ENCODE measurements at regions not wholly inside any gene's neighbourhood (a gene's known extent, or its start where the extent isn't known, plus 50 kb on each side); places are given as distances from the start of the nearest gene placed in this dataset.
A peak's percentile ranks its signal among the peaks of the same experiment; 100 is the strongest.

- DNase-seq (ENCODE audit: low read depth, low spot score) = no peak
Measured at GRCh38 chr16:86396901-86397311, 113.4 kb upstream of the FOXF1 start.

- no peak for DNase-seq (ENCODE audit: low read depth, low spot score)
Measured at GRCh38 chr16:86398201-86398600, 112.1 kb upstream of the FOXF1 start.

GRCh38 chr16:86398622-86399021, 111.7 kb upstream of the FOXF1 start:
- no peak for DNase-seq (ENCODE audit: low read depth, low spot score)

GRCh38 chr16:86401126-86401525, 109.2 kb upstream of the FOXF1 start:
- DNase-seq (ENCODE audit: low read depth, low spot score) = no peak

GRCh38 chr16:86403085-86403484, 107.2 kb upstream of the FOXF1 start:
- DNase-seq (ENCODE audit: low read depth, low spot score) = no peak

- no peak for DNase-seq (ENCODE audit: low read depth, low spot score)
Measured at GRCh38 chr16:86403541-86404163, 106.7 kb upstream of the FOXF1 start.

- no peak for DNase-seq (ENCODE audit: low read depth, low spot score)
Measured at GRCh38 chr16:86404678-86405077, 105.6 kb upstream of the FOXF1 start.

GRCh38 chr16:86405319-86405718, 105.0 kb upstream of the FOXF1 start:
- no peak for DNase-seq (ENCODE audit: low read depth, low spot score)

- DNase-seq (ENCODE audit: low read depth, low spot score) = no peak
Measured at GRCh38 chr16:86406056-86406455, 104.3 kb upstream of the FOXF1 start.

GRCh38 chr16:86408685-86409084, 101.6 kb upstream of the FOXF1 start:
- DNase-seq (ENCODE audit: low read depth, low spot score) = no peak

- DNase-seq (ENCODE audit: low read depth, low spot score) = no peak
Measured at GRCh38 chr16:86410081-86410480, 100.2 kb upstream of the FOXF1 start.

- no peak for DNase-seq (ENCODE audit: low read depth, low spot score)
Measured at GRCh38 chr16:86410529-86410928, 99.8 kb upstream of the FOXF1 start.

- DNase-seq (ENCODE audit: low read depth, low spot score) = no peak
Measured at GRCh38 chr16:86411897-86412296, 98.4 kb upstream of the FOXF1 start.

- no peak for DNase-seq (ENCODE audit: low read depth, low spot score)
Measured at GRCh38 chr16:86414991-86415740, 95.2 kb upstream of the FOXF1 start.

GRCh38 chr16:86418981-86419380, 91.3 kb upstream of the FOXF1 start:
- no peak for DNase-seq (ENCODE audit: low read depth, low spot score)

- DNase-seq (ENCODE audit: low read depth, low spot score) = no peak
Measured at GRCh38 chr16:86419518-86419917, 90.8 kb upstream of the FOXF1 start.

GRCh38 chr16:86421995-86422394, 88.3 kb upstream of the FOXF1 start:
- no peak for DNase-seq (ENCODE audit: low read depth, low spot score)

GRCh38 chr16:86424398-86424797, 85.9 kb upstream of the FOXF1 start:
- DNase-seq (ENCODE audit: low read depth, low spot score) = no peak

- DNase-seq (ENCODE audit: low read depth, low spot score) = no peak
Measured at GRCh38 chr16:86424985-86425384, 85.3 kb upstream of the FOXF1 start.

GRCh38 chr16:86426063-86426642, 84.2 kb upstream of the FOXF1 start:
- DNase-seq (ENCODE audit: low read depth, low spot score) = no peak

GRCh38 chr16:86427433-86427851, 82.9 kb upstream of the FOXF1 start:
- no peak for DNase-seq (ENCODE audit: low read depth, low spot score)

- DNase-seq (ENCODE audit: low read depth, low spot score) = peak; percentile 23
Measured at GRCh38 chr16:86428729-86429517, 81.4 kb upstream of the FOXF1 start.

Data from iPS DF 19.7 (cell line).